ENCODE measurements at regions not wholly inside any gene's neighbourhood (a gene's known extent, or its start where the extent isn't known, plus 50 kb on each side); places are given as distances from the start of the nearest gene placed in this dataset.

DNA sequence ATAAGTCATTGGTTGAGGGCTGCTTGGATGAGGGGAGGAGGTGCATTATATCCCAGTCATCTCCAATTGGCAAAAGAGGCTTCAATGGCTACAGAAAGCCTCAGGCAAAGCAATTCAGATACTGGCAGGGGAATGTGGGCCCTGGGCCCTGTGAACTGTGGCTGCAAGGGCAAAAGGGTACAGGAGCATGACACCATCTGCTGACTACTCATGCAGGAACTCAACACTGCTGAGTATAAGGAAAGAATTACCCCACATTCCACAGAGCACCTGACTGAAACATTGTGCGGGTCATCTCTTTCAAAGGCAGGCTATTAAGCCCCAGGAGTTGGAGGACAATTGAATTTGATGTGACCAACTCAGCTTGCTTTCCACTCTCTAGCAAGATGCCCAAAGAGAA lies 92.1 kb upstream of the SPTLC3 start:
- TF ChIP-seq, protein P1, sequence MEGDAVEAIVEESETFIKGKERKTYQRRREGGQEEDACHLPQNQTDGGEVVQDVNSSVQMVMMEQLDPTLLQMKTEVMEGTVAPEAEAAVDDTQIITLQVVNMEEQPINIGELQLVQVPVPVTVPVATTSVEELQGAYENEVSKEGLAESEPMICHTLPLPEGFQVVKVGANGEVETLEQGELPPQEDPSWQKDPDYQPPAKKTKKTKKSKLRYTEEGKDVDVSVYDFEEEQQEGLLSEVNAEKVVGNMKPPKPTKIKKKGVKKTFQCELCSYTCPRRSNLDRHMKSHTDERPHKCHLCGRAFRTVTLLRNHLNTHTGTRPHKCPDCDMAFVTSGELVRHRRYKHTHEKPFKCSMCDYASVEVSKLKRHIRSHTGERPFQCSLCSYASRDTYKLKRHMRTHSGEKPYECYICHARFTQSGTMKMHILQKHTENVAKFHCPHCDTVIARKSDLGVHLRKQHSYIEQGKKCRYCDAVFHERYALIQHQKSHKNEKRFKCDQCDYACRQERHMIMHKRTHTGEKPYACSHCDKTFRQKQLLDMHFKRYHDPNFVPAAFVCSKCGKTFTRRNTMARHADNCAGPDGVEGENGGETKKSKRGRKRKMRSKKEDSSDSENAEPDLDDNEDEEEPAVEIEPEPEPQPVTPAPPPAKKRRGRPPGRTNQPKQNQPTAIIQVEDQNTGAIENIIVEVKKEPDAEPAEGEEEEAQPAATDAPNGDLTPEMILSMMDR (IDR thresholded peaks at IDR 0.05) = no peak
- TF ChIP-seq EP300 (IDR thresholded peaks at IDR 0.05) (no peak), POLR2A (IDR thresholded peaks at IDR 0.05) (no peak), POLR2AphosphoS5 (IDR thresholded peaks at IDR 0.05) (no peak)

Measured in upper lobe of left lung (tissue), 4 donors.